ENCODE measurements at regions not wholly inside any gene's neighbourhood (a gene's known extent, or its start where the extent isn't known, plus 50 kb on each side); places are given as distances from the start of the nearest gene placed in this dataset.
"Not testable (repeated sequence)": the region's sequence is repeated elsewhere in the genome, so short reads cannot be mapped to it uniquely, and the experiment has no call there.

GRCh38 chrX:66751136-66751782, 112.4 kb upstream of the EDA2R start:
- H3K9ac ChIP-seq (replicated peaks; ENCODE audit: extremely low read depth, insufficient read depth, low read length) = no peak overlapping the region
- DNase-seq (ENCODE audit: low read depth, low spot score) = no peak
- H3K9me3 ChIP-seq (replicated peaks; ENCODE audit: control insufficient read depth, insufficient read depth, low read length) = no peaks in the 10 kb centered on the region
- no peaks in the 10 kb centered on the region for H3K4me1 ChIP-seq (ENCODE audit: control insufficient read depth, extremely low read depth, insufficient read depth, low read length)
- POLR2A ChIA-PET = no interaction called here
- no peaks in the 10 kb centered on the region for H3K9me1 ChIP-seq (replicated peaks; ENCODE audit: control insufficient read depth, extremely low read depth, insufficient read depth, low read length)
- intact Hi-C loops (cut with micrococcal nuclease) (no loop called here), dilution Hi-C loops (cut with MboI; ENCODE audit: extremely low pct_ligation_motif_present, low sequenced_read_pairs) (no loop called here)
- TF ChIP-seq EZH2 (IDR thresholded peaks at IDR 0.05; ENCODE audit: borderline replicate concordance, low read depth, low read length, severe bottlenecking) (no peak), POLR2AphosphoS5 (IDR thresholded peaks at IDR 0.05; ENCODE audit: insufficient read depth, low read depth, low read length) (no peak), FOS (IDR thresholded peaks at IDR 0.05; ENCODE audit: borderline replicate concordance, insufficient read depth, low read length) (no peak), JUN (IDR thresholded peaks at IDR 0.05; ENCODE audit: borderline replicate concordance, insufficient read depth, insufficient read length, low read depth) (no peak), MAX (IDR thresholded peaks at IDR 0.05; ENCODE audit: insufficient read depth, insufficient read length) (no peak), POLR2A (IDR thresholded peaks at IDR 0.05; ENCODE audit: low read depth, low read length) (no peak), GATA2 (IDR thresholded peaks at IDR 0.05; ENCODE audit: insufficient read depth, insufficient read length, low read depth, low read length) (no peak), MYC (IDR thresholded peaks at IDR 0.05; ENCODE audit: low read depth, low read length) (no peak), CTCF (IDR thresholded peaks at IDR 0.05; ENCODE audit: extremely low read depth in 1 of 2, insufficient read depth in 1 of 2, low read depth in 1 of 2, low read length in 2 of 2) (no peak)
- no TSS peak for BruUV-seq (replicated peaks)
- no peaks in the 10 kb centered on the region for H4K20me1 ChIP-seq (replicated peaks; ENCODE audit: control insufficient read depth, extremely low read depth, insufficient read depth, low read length)
- H3K27me3 ChIP-seq (ENCODE audit: control insufficient read depth in 2 of 2, insufficient read depth in 2 of 2, low read length in 2 of 2) = no peaks in the 10 kb centered on the region
- no peak for FAIRE-seq
- CTCF ChIA-PET = no interaction called here
- no peaks in the 10 kb centered on the region for H3K79me2 ChIP-seq (ENCODE audit: control insufficient read depth, insufficient read depth, low read length)
- no peaks in the 10 kb centered on the region for H3K36me3 ChIP-seq (ENCODE audit: control insufficient read depth in 2 of 2, extremely low read depth in 1 of 2, insufficient read depth in 2 of 2, low read length in 2 of 2)
- no peak overlapping the region for H3K4me3 ChIP-seq (replicated peaks in 1 of 3; ENCODE audit: insufficient read depth in 1 of 3, low read depth in 1 of 3, low read length in 3 of 3)
- no peak overlapping the region for H3K4me2 ChIP-seq (ENCODE audit: insufficient read depth, low read length)
- H3K27ac ChIP-seq (ENCODE audit: insufficient read depth, low read depth, low read length) = no peak overlapping the region
- no peak overlapping the region for H2AFZ ChIP-seq (ENCODE audit: low read depth, low read length)

- intact Hi-C loops (cut with micrococcal nuclease); H3K27me3 ChIP-seq (ENCODE audit: control insufficient read depth in 2 of 2, insufficient read depth in 2 of 2, low read length in 2 of 2); H3K9ac ChIP-seq (replicated peaks; ENCODE audit: extremely low read depth, insufficient read depth, low read length); H3K9me1 ChIP-seq (replicated peaks; ENCODE audit: control insufficient read depth, extremely low read depth, insufficient read depth, low read length); FAIRE-seq; H3K4me2 ChIP-seq (ENCODE audit: insufficient read depth, low read length); POLR2A ChIA-PET; BruUV-seq (replicated peaks); H3K9me3 ChIP-seq (replicated peaks; ENCODE audit: control insufficient read depth, insufficient read depth, low read length); H3K36me3 ChIP-seq (ENCODE audit: control insufficient read depth in 2 of 2, extremely low read depth in 1 of 2, insufficient read depth in 2 of 2, low read length in 2 of 2); H3K79me2 ChIP-seq (ENCODE audit: control insufficient read depth, insufficient read depth, low read length); dilution Hi-C loops (cut with MboI; ENCODE audit: extremely low pct_ligation_motif_present, low sequenced_read_pairs); H2AFZ ChIP-seq (ENCODE audit: low read depth, low read length); H3K4me1 ChIP-seq (ENCODE audit: control insufficient read depth, extremely low read depth, insufficient read depth, low read length); DNase-seq (ENCODE audit: low read depth, low spot score); H3K4me3 ChIP-seq (replicated peaks in 1 of 3; ENCODE audit: insufficient read depth in 1 of 3, low read depth in 1 of 3, low read length in 3 of 3); H4K20me1 ChIP-seq (replicated peaks; ENCODE audit: control insufficient read depth, extremely low read depth, insufficient read depth, low read length); CTCF ChIA-PET; H3K27ac ChIP-seq (ENCODE audit: insufficient read depth, low read depth, low read length): not testable (repeated sequence)
Observed at GRCh38 chrX:66744519-66744918, 105.6 kb upstream of the EDA2R start.
